H1 (cell line): ENCODE measurements at regions not wholly inside any gene's neighbourhood (a gene's known extent, or its start where the extent isn't known, plus 50 kb on each side); places are given as distances from the start of the nearest gene placed in this dataset.

Experiments used
- CTCF ChIA-PET: fragments of 300-600 bp; sonication (Branson Sonifier 250); formaldehyde crosslinking; loops from one replicate; lab custom pipeline; 2021; ENCODE audit not compliant: partially characterized antibody; lab: Charles Lee
- POLR2A ChIA-PET: fragments of 300-600 bp; sonication (Branson Sonifier 250); formaldehyde crosslinking; loops from one replicate; lab custom pipeline; 2021; ENCODE audit warnings: inconsistent platforms; ENCODE audit not compliant: partially characterized antibody; lab: Charles Lee
- DNase-seq, 2 experiments: peaks; one replicate each; pipeline versions ENCODE4 v3.0.0 to v3.0.0-alpha.2; 2010 to 2022; ENCODE audit warnings: low spot score in 2 of 2, low read depth in 1 of 2, mixed read lengths in 1 of 2
- FAIRE-seq: peaks from 2 replicates; lab custom pipeline; 2011; peaks lifted over from hg19 to GRCh38; lab: Jason Lieb, UNC
- H2AFZ ChIP-seq: 2 replicates; pipeline ENCODE4 v1.8.1; 2012; ENCODE audit warnings: low read length, inconsistent platforms
- H2AK5ac ChIP-seq: 2 replicates; pipeline ENCODE4 v1.6.1; 2013; ENCODE audit warnings: low read depth, low read length
- H2BK120ac ChIP-seq: replicated peaks from 2 replicates; pipeline ENCODE3; 2013; ENCODE audit warnings: low read depth, low read length, inconsistent platforms
- H2BK12ac ChIP-seq: 2 replicates; pipeline ENCODE4 v1.6.1; 2013; ENCODE audit warnings: low read depth, low read length
- H2BK15ac ChIP-seq: 2 replicates; pipeline ENCODE4 v1.6.1; 2013; ENCODE audit warnings: low read length
- H2BK20ac ChIP-seq: 2 replicates; pipeline ENCODE4 v1.6.1; 2013; ENCODE audit warnings: low read length
- H2BK5ac ChIP-seq: 2 replicates; pipeline ENCODE4 v1.6.1; 2013; ENCODE audit warnings: low read depth, low read length
- H3K14ac ChIP-seq: 2 replicates; pipeline ENCODE4 v1.6.1; 2013; ENCODE audit warnings: inconsistent platforms; ENCODE audit not compliant: insufficient read length
- H3K18ac ChIP-seq: 2 replicates; pipeline ENCODE4 v1.6.1; 2013; ENCODE audit warnings: low read length; ENCODE audit errors: extremely low read depth
- H3K23ac ChIP-seq: 2 replicates; pipeline ENCODE4 v1.6.1; 2013; ENCODE audit warnings: inconsistent platforms; ENCODE audit not compliant: insufficient read length
- H3K23me2 ChIP-seq: 2 replicates; pipeline ENCODE4 v1.6.1; 2013; ENCODE audit warnings: low read depth, low read length
- H3K27ac ChIP-seq: 2 replicates; pipeline ENCODE4 v1.6.1; 2011; ENCODE audit warnings: low read depth, low read length, inconsistent platforms
- H3K27me3 ChIP-seq, 4 experiments: replicated peaks in 1 of 4; 1 replicate in 1 of 4; 2 replicates in 3 of 4; pipeline versions ENCODE4 v1.6.1 to v1.8.1; 2011 to 2013; ENCODE audit warnings: low read length in 3 of 4, mild to moderate bottlenecking in 3 of 4, inconsistent platforms in 2 of 4, mixed read lengths in 2 of 4, moderate library complexity in 1 of 4; ENCODE audit not compliant: control insufficient read depth in 3 of 4, insufficient read depth in 3 of 4; ENCODE audit errors: extremely low read depth in 1 of 4
- H3K36me3 ChIP-seq, 4 experiments: 2 replicates each; pipeline versions ENCODE4 v1.6.1 to v1.8.1; 2011 to 2013; ENCODE audit warnings: mild to moderate bottlenecking in 4 of 4, low read length in 3 of 4, moderate library complexity in 2 of 4, control low read depth in 1 of 4, inconsistent platforms in 1 of 4; ENCODE audit not compliant: insufficient read depth in 4 of 4, control insufficient read depth in 2 of 4
- H3K4ac ChIP-seq: replicated peaks from 2 replicates; pipeline ENCODE3; 2013; ENCODE audit warnings: low read length, low read depth, mixed read lengths, inconsistent platforms; ENCODE audit not compliant: insufficient read length
- H3K4me1 ChIP-seq, 4 experiments: replicated peaks in 1 of 4; 1 replicate in 1 of 4; 2 replicates in 3 of 4; pipeline versions ENCODE4 v1.6.1 to v1.8.1; 2011 to 2013; ENCODE audit warnings: low read length in 3 of 4, inconsistent platforms in 2 of 4, mixed read lengths in 1 of 4; ENCODE audit not compliant: insufficient read depth in 4 of 4, control insufficient read depth in 3 of 4
- H3K4me2 ChIP-seq, 2 experiments: 2 replicates each; pipeline versions ENCODE4 v1.6.1 to v1.8.1; 2011 to 2013; ENCODE audit warnings: low read depth in 2 of 2, low read length in 2 of 2, control low read depth in 1 of 2, inconsistent platforms in 1 of 2, mild to moderate bottlenecking in 1 of 2; ENCODE audit not compliant: insufficient read depth in 1 of 2
- H3K4me3 ChIP-seq, 4 experiments: fragments of 200-600, 300-600 bp in 1 of 4; sonication (generic), shearing (Covaris generic), sonication (Bioruptor Twin) in 1 of 4; 2 replicates each; pipeline versions ENCODE4 v1.5.1 to v1.8.1; 2011 to 2016; ENCODE audit warnings: low read length in 4 of 4, low read depth in 3 of 4, control low read depth in 2 of 4, inconsistent platforms in 2 of 4, mild to moderate bottlenecking in 2 of 4, mixed read lengths in 1 of 4, moderate library complexity in 1 of 4; ENCODE audit not compliant: insufficient read depth in 2 of 4; ENCODE audit errors: extremely low read depth in 1 of 4
- H3K56ac ChIP-seq: replicated peaks from 2 replicates; pipeline ENCODE3; 2013; ENCODE audit warnings: low read depth, mild to moderate bottlenecking, mixed read lengths, low read length, inconsistent platforms; ENCODE audit not compliant: insufficient read length
- H3K79me1 ChIP-seq: 2 replicates; pipeline ENCODE4 v1.6.1; 2013; ENCODE audit warnings: low read depth, low read length, control low read depth
- H3K79me2 ChIP-seq, 2 experiments: 2 replicates each; pipeline versions ENCODE4 v1.6.1 to v1.8.1; 2012 to 2013; ENCODE audit warnings: low read length in 2 of 2, mild to moderate bottlenecking in 2 of 2, inconsistent platforms in 1 of 2; ENCODE audit not compliant: insufficient read depth in 2 of 2, control insufficient read depth in 1 of 2
- H3K9ac ChIP-seq, 4 experiments: replicated peaks in 1 of 4; 1 replicate in 1 of 4; 2 replicates in 3 of 4; pipeline versions ENCODE4 v1.6.1 to v1.8.1; 2011 to 2013; ENCODE audit warnings: low read depth in 3 of 4, low read length in 3 of 4, control low read depth in 2 of 4, mild to moderate bottlenecking in 2 of 4, moderate library complexity in 2 of 4, inconsistent platforms in 1 of 4; ENCODE audit errors: extremely low read depth in 1 of 4
- H3K9me3 ChIP-seq, 2 experiments: 2 replicates each; pipeline versions ENCODE4 v1.6.1 to v1.8.1; 2012 to 2013; ENCODE audit warnings: mild to moderate bottlenecking in 2 of 2, moderate library complexity in 2 of 2, control low read depth in 1 of 2, inconsistent platforms in 1 of 2, low read depth in 1 of 2, low read length in 1 of 2, mixed read lengths in 1 of 2; ENCODE audit not compliant: insufficient read depth in 2 of 2
- H4K20me1 ChIP-seq, 2 experiments: replicated peaks in 1 of 2; 2 replicates each; pipeline versions ENCODE3 to v1.8.1; 2011 to 2013; ENCODE audit warnings: inconsistent platforms in 2 of 2, low read length in 2 of 2, mild to moderate bottlenecking in 1 of 2; ENCODE audit not compliant: insufficient read depth in 2 of 2, control insufficient read depth in 1 of 2
- H4K5ac ChIP-seq: 2 replicates; pipeline ENCODE4 v1.6.1; 2013; ENCODE audit warnings: low read length, low read depth, mixed read lengths, inconsistent platforms; ENCODE audit not compliant: insufficient read length
- H4K8ac ChIP-seq: 2 replicates; pipeline ENCODE4 v1.8.0; 2013; ENCODE audit warnings: mild to moderate bottlenecking, moderate library complexity, low read length, inconsistent platforms; ENCODE audit not compliant: insufficient read depth; ENCODE audit errors: extremely low read depth
- H4K91ac ChIP-seq: replicated peaks from 2 replicates; pipeline ENCODE3; 2013; ENCODE audit warnings: low read length, mixed read lengths, inconsistent platforms; ENCODE audit not compliant: insufficient read length
- BACH1 ChIP-seq: IDR thresholded peaks from 2 replicates; pipeline ENCODE4 v1.6.1; 2012; ENCODE audit warnings: low read length, improper control_type of control experiment
- BRCA1 ChIP-seq: IDR thresholded peaks from 2 replicates; pipeline ENCODE4 v1.6.1; 2012; ENCODE audit warnings: low read depth, low read length, improper control_type of control experiment
- CHD2 ChIP-seq: IDR thresholded peaks from 2 replicates; pipeline ENCODE4 v1.6.1; 2012; ENCODE audit warnings: low read length, improper control_type of control experiment
- EGR1 ChIP-seq: IDR thresholded peaks from 2 replicates; pipeline ENCODE4 v1.6.1; 2011; ENCODE audit warnings: low read depth, low read length, borderline replicate concordance
- GABPA ChIP-seq: IDR thresholded peaks from 2 replicates; pipeline ENCODE4 v1.6.1; 2011; ENCODE audit warnings: mild to moderate bottlenecking, low read length, moderate library complexity, borderline replicate concordance; ENCODE audit not compliant: insufficient read depth
- GTF2F1 ChIP-seq: IDR thresholded peaks from 2 replicates; pipeline ENCODE4 v1.6.1; 2012; ENCODE audit warnings: low read depth, low read length, improper control_type of control experiment, borderline replicate concordance
- JUN ChIP-seq: IDR thresholded peaks from 2 replicates; pipeline ENCODE4 v1.6.1; 2011; ENCODE audit warnings: low read depth, mild to moderate bottlenecking, improper control_type of control experiment, low read length
- JUND ChIP-seq: IDR thresholded peaks from 2 replicates; pipeline ENCODE4 v1.6.1; 2011; ENCODE audit warnings: mild to moderate bottlenecking, improper control_type of control experiment, low read length
- KDM5A ChIP-seq: fragments of 200-600 bp; IDR thresholded peaks from 2 replicates; pipeline ENCODE4 v1.7.1; 2012; ENCODE audit warnings: mild to moderate bottlenecking, low read length, inconsistent platforms, mixed read lengths
- POLR2AphosphoS5 ChIP-seq: IDR thresholded peaks from 2 replicates; pipeline ENCODE4 v1.6.1; 2011; ENCODE audit warnings: low read depth, low read length
- POU5F1 ChIP-seq: IDR thresholded peaks from 2 replicates; pipeline ENCODE4 v1.6.1; 2011; ENCODE audit warnings: low read depth, mild to moderate bottlenecking, low read length, moderate library complexity
- RNF2 ChIP-seq: fragments of 200-900, 300-1000 bp; sonication (generic); IDR thresholded peaks from 2 replicates; pipeline ENCODE4 v1.7.1; 2016; ENCODE audit warnings: borderline replicate concordance, low read depth, mild to moderate bottlenecking, antibody characterized with exemption, low read length; ENCODE audit not compliant: poor library complexity, severe bottlenecking; ENCODE audit errors: missing control alignments
- SIN3A ChIP-seq, 2 experiments: IDR thresholded peaks in 1 of 2; conservative IDR thresholded peaks in 1 of 2; 2 replicates each; pipeline ENCODE4 v1.6.1; 2011 to 2012; ENCODE audit warnings: low read length in 2 of 2, improper control_type of control experiment in 1 of 2, low read depth in 1 of 2, mild to moderate bottlenecking in 1 of 2
- SUZ12 ChIP-seq: fragments of 200-600 bp; sonication (generic); IDR thresholded peaks from 2 replicates; pipeline ENCODE4 v1.6.1; 2012; ENCODE audit warnings: mild to moderate bottlenecking, inconsistent platforms, low read length, moderate library complexity, mixed read lengths
- TBP ChIP-seq: IDR thresholded peaks from 2 replicates; pipeline ENCODE4 v1.6.1; 2011; ENCODE audit warnings: low read depth, low read length, improper control_type of control experiment
- WGBS, 2 experiments: shearing (Covaris generic) in 1 of 2; methylation state at CpG; one replicate each; pipeline versions ENCODE4 v1.1.6 to v1.1.7; 2013 to 2015; ENCODE audit warnings: low lambda C conversion rate in 2 of 2, mixed read lengths in 2 of 2, inconsistent platforms in 1 of 2, low coverage in 1 of 2, missing lambda C conversion rate in 1 of 2; ENCODE audit not compliant: insufficient replicate concordance in 2 of 2, insufficient coverage in 1 of 2, insufficient read length in 1 of 2; ENCODE audit errors: extremely low coverage in 1 of 2, missing lambda C conversion rate in 1 of 2; 5-methylcytosine and 5-hydroxymethylcytosine counted together

GRCh38 chr10:31749301-31749700 is 179.3 kb downstream of the ARHGAP12 start:
- Histone ChIP-seq H2BK5ac (no peak overlapping the region), H3K4me2 (no peak overlapping the region), H3K79me1 (no peaks in the 10 kb centered on the region), H3K56ac (no peak overlapping the region), H3K9ac (no peak overlapping the region), H3K23me2 (no peaks in the 10 kb centered on the region; the same call in 1 of the 2 replicates), H3K18ac (no peak overlapping the region), H4K5ac (no peak overlapping the region), H3K9me3 (no peaks in the 10 kb centered on the region), H3K27ac (no peak overlapping the region), H3K36me3 (no peaks in the 10 kb centered on the region), H3K27me3 (no peaks in the 10 kb centered on the region), H4K20me1 (no peaks in the 10 kb centered on the region), H2BK12ac (0 out of 2 replicates have a peak overlapping the region, but pooled peaks have one; percentile 17), H2BK120ac (no peak overlapping the region), H3K4ac (no peak overlapping the region), H3K79me2 (no peaks in the 10 kb centered on the region), H3K23ac (no peak overlapping the region), H3K4me1 (peaks cover 0 to under 1% (median under 1%) of the 10 kb centered on the region in 4 experiments; a peak in 3 of 7 replicates), H2BK15ac (no peak overlapping the region), H2AFZ (no peak overlapping the region), H4K8ac (no peak overlapping the region), H3K14ac (no peak overlapping the region), H3K4me3 (no peak overlapping the region), H2BK20ac (no peak overlapping the region), H2AK5ac (no peak overlapping the region), H4K91ac (no peak overlapping the region)
- FAIRE-seq (no peak), DNase-seq (no peak)
- POLR2A ChIA-PET, result interaction anchor here (0.7 to 1.5 kb wide), 3 partner anchors 9 to 26 kb away, joined by 3 read pairs; no protein-coding TSS in a partner anchor
- CTCF ChIA-PET, result interaction anchor here (0.9 to 4.2 kb wide), 3 partner anchors 9 to 22 kb away, joined by 3 to 23 read pairs (median 18); no protein-coding TSS in a partner anchor
- WGBS, 2 experiments, result 92% methylated on average over 13 of the region's 13 CpGs; no CpG with 5 or more reads in 1 of the 2 experiments
- TF ChIP-seq BRCA1, result no peak
- no peak for TF ChIP-seq SIN3A (conservative IDR thresholded peaks at IDR 0.05 in 1 of 2, IDR thresholded peaks at IDR 0.05 in 1 of 2; ENCODE audit: low read depth in 1 of 2, low read length in 2 of 2)
- TF ChIP-seq EGR1, result no peak
- TF ChIP-seq JUND, result no peak
- TF ChIP-seq POU5F1, result no peak
- TF ChIP-seq GABPA, result no peak
- no peak for TF ChIP-seq JUN
- TF ChIP-seq BACH1, result no peak
- TF ChIP-seq CHD2, result no peak
- no peak for TF ChIP-seq RNF2
- TF ChIP-seq TBP, result no peak
- TF ChIP-seq GTF2F1, result no peak
- TF ChIP-seq SUZ12, result no peak
- no peak for TF ChIP-seq POLR2AphosphoS5
- no peak for TF ChIP-seq KDM5A
